Hepatocyte (in vitro differentiated cells): ENCODE measurements at regions not wholly inside any gene's neighbourhood (a gene's known extent, or its start where the extent isn't known, plus 50 kb on each side); places are given as distances from the start of the nearest gene placed in this dataset.
"Not testable (repeated sequence)": the region's sequence is repeated elsewhere in the genome, so short reads cannot be mapped to it uniquely, and the experiment has no call there.

ENCODE experiments used
- CTCF ChIP-seq: fragments of 200-600 bp; sonication (generic); IDR thresholded peaks from 2 replicates; pipeline ENCODE4 v1.5.1; 2016; ENCODE audit warnings: antibody characterized with exemption, mild to moderate bottlenecking; ENCODE audit not compliant: poor library complexity
- EZH2 ChIP-seq: fragments of 200-600 bp; sonication (generic); IDR thresholded peaks from 2 replicates; pipeline ENCODE4 v1.6.1; 2016; ENCODE audit warnings: antibody characterized with exemption, mild to moderate bottlenecking, borderline replicate concordance

- TF ChIP-seq EZH2, CTCF: not testable (repeated sequence)
Observed at GRCh38 chr2:91521944-91522343, 2830.5 kb downstream of the RPIA start.
